ENCODE measurements at regions not wholly inside any gene's neighbourhood (a gene's known extent, or its start where the extent isn't known, plus 50 kb on each side); places are given as distances from the start of the nearest gene placed in this dataset.

- in situ Hi-C loops (cut with MboI; ENCODE audit: low sequenced_read_pairs), result no loop called here
Observed at GRCh38 chr10:108204528-108205305, 1040.2 kb upstream of the SORCS1 start.

- in situ Hi-C loops (cut with MboI; ENCODE audit: low sequenced_read_pairs), result no loop called here
Observed at GRCh38 chr10:108203905-108204527, 1039.5 kb upstream of the SORCS1 start.

GRCh38 chr10:108187408-108188012, 1023.0 kb upstream of the SORCS1 start:
- in situ Hi-C loops (cut with MboI; ENCODE audit: low sequenced_read_pairs), result no loop called here

- in situ Hi-C loops (cut with MboI; ENCODE audit: low sequenced_read_pairs), result no loop called here
Observed at GRCh38 chr10:108184114-108184513, 1019.6 kb upstream of the SORCS1 start.

GRCh38 chr10:108180878-108181277, 1016.4 kb upstream of the SORCS1 start:
- in situ Hi-C loops (cut with MboI; ENCODE audit: low sequenced_read_pairs), result no loop called here

GRCh38 chr10:108169846-108170245, 1005.3 kb upstream of the SORCS1 start:
- in situ Hi-C loops (cut with MboI; ENCODE audit: low sequenced_read_pairs), result no loop called here

- in situ Hi-C loops (cut with MboI; ENCODE audit: low sequenced_read_pairs), result no loop called here
Observed at GRCh38 chr10:108167766-108168165, 1003.3 kb upstream of the SORCS1 start.

- in situ Hi-C loops (cut with MboI; ENCODE audit: low sequenced_read_pairs), result no loop called here
Observed at GRCh38 chr10:108166401-108166800, 1001.9 kb upstream of the SORCS1 start.

GRCh38 chr10:108147346-108147745, 982.8 kb upstream of the SORCS1 start:
- in situ Hi-C loops (cut with MboI; ENCODE audit: low sequenced_read_pairs), result no loop called here

- in situ Hi-C loops (cut with MboI; ENCODE audit: low sequenced_read_pairs), result no loop called here
Observed at GRCh38 chr10:108141064-108141463, 976.6 kb upstream of the SORCS1 start.

- in situ Hi-C loops (cut with MboI; ENCODE audit: low sequenced_read_pairs), result no loop called here
Observed at GRCh38 chr10:108132303-108132702, 967.8 kb upstream of the SORCS1 start.

GRCh38 chr10:108130575-108130974, 966.1 kb upstream of the SORCS1 start:
- in situ Hi-C loops (cut with MboI; ENCODE audit: low sequenced_read_pairs), result no loop called here

GRCh38 chr10:108112218-108112617, 947.7 kb upstream of the SORCS1 start:
- in situ Hi-C loops (cut with MboI; ENCODE audit: low sequenced_read_pairs), result no loop called here

GRCh38 chr10:108104551-108105156, 940.1 kb upstream of the SORCS1 start:
- in situ Hi-C loops (cut with MboI; ENCODE audit: low sequenced_read_pairs), result no loop called here

- in situ Hi-C loops (cut with MboI; ENCODE audit: low sequenced_read_pairs), result no loop called here
Observed at GRCh38 chr10:108097258-108097657, 932.8 kb upstream of the SORCS1 start.

GRCh38 chr10:108095932-108096925, 931.7 kb upstream of the SORCS1 start:
- in situ Hi-C loops (cut with MboI; ENCODE audit: low sequenced_read_pairs), result no loop called here

- in situ Hi-C loops (cut with MboI; ENCODE audit: low sequenced_read_pairs), result no loop called here
Observed at GRCh38 chr10:108090476-108091215, 926.1 kb upstream of the SORCS1 start.

GRCh38 chr10:108086502-108086901, 922.0 kb upstream of the SORCS1 start:
- in situ Hi-C loops (cut with MboI; ENCODE audit: low sequenced_read_pairs), result no loop called here

GRCh38 chr10:108082596-108082995, 918.1 kb upstream of the SORCS1 start:
- in situ Hi-C loops (cut with MboI; ENCODE audit: low sequenced_read_pairs), result no loop called here

- in situ Hi-C loops (cut with MboI; ENCODE audit: low sequenced_read_pairs), result no loop called here
Observed at GRCh38 chr10:108078263-108078662, 913.8 kb upstream of the SORCS1 start.

All from HL-60/S4 treated with phorbol 12-myristate 13-acetate at 8.2 ng/mL for 4 days and 3 days (cell line).